ENCODE measurements at regions not wholly inside any gene's neighbourhood (a gene's known extent, or its start where the extent isn't known, plus 50 kb on each side); places are given as distances from the start of the nearest gene placed in this dataset.

DNA sequence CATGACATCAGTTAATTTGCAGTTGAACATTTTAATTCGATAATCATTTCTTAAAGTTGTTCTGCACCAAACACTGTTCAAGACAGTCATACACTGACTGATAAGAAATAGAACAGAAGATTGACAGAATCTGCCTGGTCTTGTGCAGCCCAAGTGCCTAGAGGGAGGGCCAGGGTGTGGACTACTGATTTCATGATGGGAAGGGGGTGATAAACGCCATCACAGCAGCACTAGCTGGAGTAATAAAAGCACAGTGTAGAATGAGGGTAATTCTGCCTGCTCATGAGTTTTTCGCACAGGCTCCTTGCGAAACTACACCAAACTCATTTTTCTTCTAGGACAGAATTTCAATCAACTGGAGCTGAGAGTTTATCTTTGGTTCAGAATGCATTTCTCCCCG lies 270.1 kb downstream of the ARL4A start:
- intact Hi-C loops (cut with micrococcal nuclease; ENCODE audit: unreplicated experiment), result no loop called here
- POLR2A ChIA-PET (ENCODE audit: low non-redundant PET), result no interaction called here
- Histone ChIP-seq H3K27me3 (replicated peaks; ENCODE audit: insufficient read depth, low read depth, low read length, poor library complexity) (peaks cover 36% of the 10 kb centered on the region), H3K36me3 (ENCODE audit: insufficient read depth, low read length, poor library complexity, severe bottlenecking) (no peaks in the 10 kb centered on the region), H3K4me1 (ENCODE audit: insufficient read depth, low read length, poor library complexity, severe bottlenecking) (no peaks in the 10 kb centered on the region), H3K27ac (ENCODE audit: low read depth, low read length, poor library complexity, severe bottlenecking) (no peak overlapping the region), H3K9me3 (ENCODE audit: low read depth, low read length, poor library complexity, severe bottlenecking) (no peaks in the 10 kb centered on the region), H3K4me3 (ENCODE audit: low read depth, low read length, poor library complexity, severe bottlenecking) (no peak overlapping the region)
- TF ChIP-seq, protein P1, sequence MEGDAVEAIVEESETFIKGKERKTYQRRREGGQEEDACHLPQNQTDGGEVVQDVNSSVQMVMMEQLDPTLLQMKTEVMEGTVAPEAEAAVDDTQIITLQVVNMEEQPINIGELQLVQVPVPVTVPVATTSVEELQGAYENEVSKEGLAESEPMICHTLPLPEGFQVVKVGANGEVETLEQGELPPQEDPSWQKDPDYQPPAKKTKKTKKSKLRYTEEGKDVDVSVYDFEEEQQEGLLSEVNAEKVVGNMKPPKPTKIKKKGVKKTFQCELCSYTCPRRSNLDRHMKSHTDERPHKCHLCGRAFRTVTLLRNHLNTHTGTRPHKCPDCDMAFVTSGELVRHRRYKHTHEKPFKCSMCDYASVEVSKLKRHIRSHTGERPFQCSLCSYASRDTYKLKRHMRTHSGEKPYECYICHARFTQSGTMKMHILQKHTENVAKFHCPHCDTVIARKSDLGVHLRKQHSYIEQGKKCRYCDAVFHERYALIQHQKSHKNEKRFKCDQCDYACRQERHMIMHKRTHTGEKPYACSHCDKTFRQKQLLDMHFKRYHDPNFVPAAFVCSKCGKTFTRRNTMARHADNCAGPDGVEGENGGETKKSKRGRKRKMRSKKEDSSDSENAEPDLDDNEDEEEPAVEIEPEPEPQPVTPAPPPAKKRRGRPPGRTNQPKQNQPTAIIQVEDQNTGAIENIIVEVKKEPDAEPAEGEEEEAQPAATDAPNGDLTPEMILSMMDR (conservative IDR thresholded peaks at IDR 0.05; ENCODE audit: low read depth, low read length), result no peak
- no peak for TF ChIP-seq EZH2 (IDR thresholded peaks at IDR 0.05; ENCODE audit: borderline replicate concordance, low read depth, low read length, poor library complexity, severe bottlenecking)
- no peak for DNase-seq (ENCODE audit: low spot score)
- no TSS peak for BruUV-seq (replicated peaks)
- CTCF ChIA-PET, result no interaction called here

DNA sequence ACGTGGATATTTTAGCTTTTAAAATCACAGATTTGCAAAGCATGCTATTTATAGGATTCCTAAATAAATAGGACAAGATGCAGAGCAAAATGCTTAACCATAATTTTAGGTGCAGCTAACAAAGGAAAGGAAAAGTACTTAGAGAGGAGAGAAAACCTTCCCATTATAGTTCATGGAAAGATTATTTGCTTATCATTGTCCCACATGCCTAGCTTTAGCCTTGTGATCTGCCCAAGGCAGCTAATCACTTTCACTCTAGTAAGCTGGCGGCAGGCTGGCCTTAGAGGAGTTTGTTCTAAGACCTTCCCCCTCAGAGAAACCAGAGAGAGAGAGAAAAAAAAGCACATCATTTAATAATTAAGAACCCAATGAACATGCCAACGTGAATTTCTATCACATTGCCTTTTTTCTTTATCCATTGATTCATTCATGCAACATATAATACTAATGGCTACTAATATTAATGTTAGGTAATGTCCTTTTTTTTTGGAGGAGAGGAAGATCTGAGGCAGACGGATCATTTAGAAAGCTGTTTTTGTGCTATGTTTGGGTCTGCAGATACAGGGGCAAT lies 274.6 kb downstream of the ARL4A start:
- CTCF ChIA-PET, result no interaction called here
- Histone ChIP-seq H3K36me3 (ENCODE audit: insufficient read depth, low read length, poor library complexity, severe bottlenecking) (no peaks in the 10 kb centered on the region), H3K4me1 (ENCODE audit: insufficient read depth, low read length, poor library complexity, severe bottlenecking) (no peaks in the 10 kb centered on the region), H3K27ac (ENCODE audit: low read depth, low read length, poor library complexity, severe bottlenecking) (no peak overlapping the region), H3K9me3 (ENCODE audit: low read depth, low read length, poor library complexity, severe bottlenecking) (no peaks in the 10 kb centered on the region), H3K4me3 (ENCODE audit: low read depth, low read length, poor library complexity, severe bottlenecking) (no peak overlapping the region), H3K27me3 (replicated peaks; ENCODE audit: insufficient read depth, low read depth, low read length, poor library complexity) (peaks cover 63% of the 10 kb centered on the region)
- intact Hi-C loops (cut with micrococcal nuclease; ENCODE audit: unreplicated experiment), result no loop called here
- TF ChIP-seq EZH2 (IDR thresholded peaks at IDR 0.05; ENCODE audit: borderline replicate concordance, low read depth, low read length, poor library complexity, severe bottlenecking), result no peak
- TF ChIP-seq, protein P1 (conservative IDR thresholded peaks at IDR 0.05; ENCODE audit: low read depth, low read length), result no peak
- DNase-seq (ENCODE audit: low spot score), result no peak
- BruUV-seq (replicated peaks), result no TSS peak
- POLR2A ChIA-PET (ENCODE audit: low non-redundant PET), result no interaction called here

DNA sequence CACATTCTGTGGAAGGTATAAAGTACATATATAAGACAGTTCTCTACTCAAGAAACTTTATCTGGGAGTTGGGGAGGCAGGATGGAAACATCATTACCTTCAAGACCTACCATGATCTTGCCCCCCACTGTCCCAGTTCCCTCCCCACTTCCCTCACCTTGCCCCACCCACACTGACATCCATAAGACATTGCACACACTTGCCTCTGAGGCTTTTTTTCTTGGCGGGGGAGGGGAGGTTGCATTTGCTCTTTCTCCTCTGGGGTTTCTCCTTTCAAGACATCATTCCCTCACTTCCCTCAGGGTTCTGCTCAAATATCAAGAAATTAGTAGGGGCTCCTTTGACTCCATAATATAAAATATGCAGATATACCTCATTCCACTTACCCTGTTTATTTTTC lies 276.0 kb downstream of the ARL4A start:
- H3K27me3 ChIP-seq (replicated peaks; ENCODE audit: insufficient read depth, low read depth, low read length, poor library complexity), result peaks cover 66% of the 10 kb centered on the region
- no peak for DNase-seq (ENCODE audit: low spot score)
- no peaks in the 10 kb centered on the region for H3K36me3 ChIP-seq (ENCODE audit: insufficient read depth, low read length, poor library complexity, severe bottlenecking)
- H3K4me3 ChIP-seq (ENCODE audit: low read depth, low read length, poor library complexity, severe bottlenecking), result no peak overlapping the region
- H3K27ac ChIP-seq (ENCODE audit: low read depth, low read length, poor library complexity, severe bottlenecking), result no peak overlapping the region
- no TSS peak for BruUV-seq (replicated peaks)
- H3K9me3 ChIP-seq (ENCODE audit: low read depth, low read length, poor library complexity, severe bottlenecking), result no peaks in the 10 kb centered on the region
- intact Hi-C loops (cut with micrococcal nuclease; ENCODE audit: unreplicated experiment), result no loop called here
- H3K4me1 ChIP-seq (ENCODE audit: insufficient read depth, low read length, poor library complexity, severe bottlenecking), result no peaks in the 10 kb centered on the region
- TF ChIP-seq EZH2 (IDR thresholded peaks at IDR 0.05; ENCODE audit: borderline replicate concordance, low read depth, low read length, poor library complexity, severe bottlenecking), result no peak
- TF ChIP-seq, protein P1 (conservative IDR thresholded peaks at IDR 0.05; ENCODE audit: low read depth, low read length), result no peak
- ChIA-PET CTCF (no interaction called here), POLR2A (ENCODE audit: low non-redundant PET) (no interaction called here)
